ENCODE measurements at regions not wholly inside any gene's neighbourhood (a gene's known extent, or its start where the extent isn't known, plus 50 kb on each side); places are given as distances from the start of the nearest gene placed in this dataset.
A peak's percentile ranks its signal among the peaks of the same experiment; 100 is the strongest.

DNA sequence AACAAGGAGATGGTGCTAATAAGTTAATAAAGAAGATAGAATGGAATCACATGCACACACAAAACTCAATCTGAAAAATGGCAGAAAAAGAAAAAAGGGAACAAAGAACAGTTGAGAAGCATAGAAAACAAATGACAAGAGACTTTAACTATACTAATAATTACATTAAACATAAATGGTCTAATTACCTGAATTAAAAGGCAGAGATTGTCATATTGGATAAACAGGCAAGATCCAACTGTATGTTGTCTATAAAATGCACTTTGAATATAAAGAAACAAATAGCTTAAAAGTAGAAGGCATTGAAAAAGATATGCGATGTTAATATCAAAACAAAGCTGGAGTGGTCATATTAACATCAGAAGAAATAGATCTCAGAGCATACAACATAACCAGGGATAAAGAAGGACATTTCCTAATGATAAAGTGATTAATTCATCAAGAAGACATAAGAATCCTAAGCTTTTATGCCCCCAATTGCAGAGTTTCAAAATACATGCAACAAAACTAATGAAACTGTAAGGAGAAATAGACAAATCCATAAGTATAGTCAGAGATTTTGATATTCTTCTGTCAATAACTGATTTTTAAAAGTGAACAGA, 293.5 kb downstream of the PTPRU start:
- Histone ChIP-seq H3K9ac (no peak overlapping the region), H3K4me3 (no peak overlapping the region), H3K27ac (no peak overlapping the region), H3K27me3 (no peaks in the 10 kb centered on the region), H3K9me3 (ENCODE audit: low read depth) (peaks cover 3% of the 10 kb centered on the region), H4K20me1 (ENCODE audit: low read depth) (no peaks in the 10 kb centered on the region), H3K79me2 (ENCODE audit: low read depth) (no peaks in the 10 kb centered on the region), H3F3A (ENCODE audit: low read depth) (peaks cover 23% of the 10 kb centered on the region), H2AFZ (replicated peaks) (no peak overlapping the region), H3K36me3 (no peaks in the 10 kb centered on the region), H3K4me1 (peaks cover 21% of the 10 kb centered on the region), H3K4me2 (no peak overlapping the region)
- Mint-ChIP-seq H3K27ac (no peak overlapping the region), H3K4me1 (peaks cover 14% of the 10 kb centered on the region), H3K36me3 (no peaks in the 10 kb centered on the region), H3K4me3 (no peak overlapping the region), H3K27me3 (ENCODE audit: insufficient read depth, low read depth) (peaks cover 6% of the 10 kb centered on the region), H3K9me3 (peaks cover 12% of the 10 kb centered on the region)
- TF ChIP-seq CTCF (IDR thresholded peaks at IDR 0.05) (no peak), EZH2 (IDR thresholded peaks at IDR 0.05) (no peak), EZH2phosphoT487 (IDR thresholded peaks at IDR 0.05) (no peak)
- DNase-seq (ENCODE audit: low spot score) = no peak

- peaks cover 23% of the 10 kb centered on the region for H3F3A ChIP-seq (ENCODE audit: low read depth)
- Mint-ChIP-seq H3K4me1 (peaks cover 24% of the 10 kb centered on the region), H3K36me3 (no peaks in the 10 kb centered on the region), H3K9me3 (peaks cover 12% of the 10 kb centered on the region), H3K27me3 (ENCODE audit: insufficient read depth, low read depth) (peaks cover 12% of the 10 kb centered on the region), H3K4me3 (no peak overlapping the region), H3K27ac (no peak overlapping the region)
- no peak overlapping the region for H2AFZ ChIP-seq (replicated peaks)
- H3K9ac ChIP-seq = no peak overlapping the region
- H3K4me3 ChIP-seq = peak overlapping the region; percentile 1
- H3K4me2 ChIP-seq = peak overlapping the region; percentile 62
- H3K9me3 ChIP-seq (ENCODE audit: low read depth) = peaks cover 3% of the 10 kb centered on the region
- peak overlapping the region; percentile 87 for H3K27ac ChIP-seq
- TF ChIP-seq CTCF (IDR thresholded peaks at IDR 0.05) (no peak), EZH2 (IDR thresholded peaks at IDR 0.05) (no peak), EZH2phosphoT487 (IDR thresholded peaks at IDR 0.05) (no peak)
- H3K79me2 ChIP-seq (ENCODE audit: low read depth) = no peaks in the 10 kb centered on the region
- H3K4me1 ChIP-seq = peaks cover 40% of the 10 kb centered on the region
- no peaks in the 10 kb centered on the region for H3K27me3 ChIP-seq
- H4K20me1 ChIP-seq (ENCODE audit: low read depth) = no peaks in the 10 kb centered on the region
- H3K36me3 ChIP-seq = no peaks in the 10 kb centered on the region
- peak; percentile 21 for DNase-seq (ENCODE audit: low spot score)
These were observed 291.1 kb downstream of the PTPRU start for GRCh38 chr1:29527314-29528004.

DNA sequence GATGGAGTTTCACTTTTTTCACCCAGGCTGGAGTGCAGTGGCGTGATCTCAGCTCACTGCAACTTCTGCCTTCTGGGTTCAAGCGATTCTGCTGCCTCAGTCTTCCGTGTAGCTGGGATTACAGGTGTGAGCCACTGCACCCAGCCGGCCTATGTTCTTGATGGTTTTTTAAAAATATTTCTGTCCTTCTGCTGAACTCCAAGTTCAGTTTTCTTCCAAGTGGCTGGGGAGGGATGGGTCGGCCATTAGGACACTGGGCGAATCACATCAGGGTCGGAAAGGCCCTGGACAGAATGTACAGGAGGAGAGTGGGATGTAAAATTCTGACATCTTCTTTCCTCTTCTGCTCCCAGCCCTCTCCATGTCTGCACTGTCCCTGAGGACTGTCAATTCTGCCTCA, 289.6 kb downstream of the PTPRU start:
- H3K9ac ChIP-seq = no peak overlapping the region
- peak overlapping the region; percentile 62 for H3K4me2 ChIP-seq
- H4K20me1 ChIP-seq (ENCODE audit: low read depth) = no peaks in the 10 kb centered on the region
- no peak overlapping the region for H3K4me3 Mint-ChIP-seq
- H3K36me3 ChIP-seq = no peaks in the 10 kb centered on the region
- H3K4me1 Mint-ChIP-seq = peaks cover 24% of the 10 kb centered on the region
- no peak overlapping the region for H3K27ac Mint-ChIP-seq
- peaks cover 8% of the 10 kb centered on the region for H3K9me3 Mint-ChIP-seq
- no peak for DNase-seq (ENCODE audit: low spot score)
- H2AFZ ChIP-seq (replicated peaks) = no peak overlapping the region
- H3K27me3 ChIP-seq = no peaks in the 10 kb centered on the region
- H3K36me3 Mint-ChIP-seq = no peaks in the 10 kb centered on the region
- peaks cover 23% of the 10 kb centered on the region for H3F3A ChIP-seq (ENCODE audit: low read depth)
- H3K27me3 Mint-ChIP-seq (ENCODE audit: insufficient read depth, low read depth) = peaks cover 12% of the 10 kb centered on the region
- H3K9me3 ChIP-seq (ENCODE audit: low read depth) = peaks cover 3% of the 10 kb centered on the region
- H3K79me2 ChIP-seq (ENCODE audit: low read depth) = no peaks in the 10 kb centered on the region
- no peak overlapping the region for H3K4me3 ChIP-seq
- no peak for TF ChIP-seq EZH2phosphoT487 (IDR thresholded peaks at IDR 0.05)
- no peak for TF ChIP-seq EZH2 (IDR thresholded peaks at IDR 0.05)
- TF ChIP-seq CTCF (IDR thresholded peaks at IDR 0.05) = no peak
- peak overlapping the region; percentile 87 for H3K27ac ChIP-seq
- peaks cover 46% of the 10 kb centered on the region for H3K4me1 ChIP-seq

Measured in neural progenitor cell (in vitro differentiated cells).